Amniotic stem cell (primary cell): ENCODE measurements at regions not wholly inside any gene's neighbourhood (a gene's known extent, or its start where the extent isn't known, plus 50 kb on each side); places are given as distances from the start of the nearest gene placed in this dataset.
"Not testable (repeated sequence)": the region's sequence is repeated elsewhere in the genome, so short reads cannot be mapped to it uniquely, and the experiment has no call there.

Experiments
- DNase-seq: peaks from one replicate; lab custom pipeline; 2025; lab: John Stamatoyannopoulos, UW

DNA sequence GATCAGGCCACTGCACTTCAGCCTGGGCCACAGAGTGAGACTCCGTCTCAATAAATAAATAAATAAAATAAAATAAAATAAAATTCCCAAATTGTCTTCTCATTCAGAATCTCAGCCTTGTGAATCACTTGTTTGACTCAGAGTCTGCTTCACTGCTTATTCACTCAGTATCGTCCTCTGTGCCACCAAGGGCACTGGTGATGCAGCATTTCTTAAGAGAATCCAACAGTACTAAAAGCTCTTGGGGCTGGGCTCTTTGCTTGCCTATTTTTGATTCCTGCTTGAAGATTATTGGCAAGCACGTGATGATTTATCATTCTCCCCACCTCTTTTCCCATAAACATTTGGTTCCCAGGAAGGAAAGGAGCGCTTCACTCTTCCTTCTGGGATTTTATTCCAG is 54.8 kb upstream of the HMGB1 start:
- no peak for DNase-seq

DNA sequence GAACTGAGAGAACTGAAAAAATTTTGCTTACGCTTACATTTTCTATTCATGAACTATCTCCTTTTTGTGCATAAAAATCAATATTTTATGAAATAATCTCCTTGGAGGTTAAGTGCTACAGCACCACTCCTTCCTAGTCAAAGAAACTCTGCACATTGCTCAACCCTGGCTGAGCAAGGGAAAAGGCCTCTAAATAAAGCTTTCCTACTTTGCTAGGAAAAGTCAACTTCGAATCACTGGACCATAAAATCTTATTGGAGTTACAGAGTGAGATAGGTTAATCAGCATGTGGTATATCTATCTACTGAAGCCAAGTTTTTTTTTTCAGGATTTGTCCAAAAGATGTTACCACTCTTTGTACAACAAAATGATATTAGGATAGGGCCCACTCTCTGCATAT is 57.5 kb upstream of the HMGB1 start:
- no peak for DNase-seq

DNA sequence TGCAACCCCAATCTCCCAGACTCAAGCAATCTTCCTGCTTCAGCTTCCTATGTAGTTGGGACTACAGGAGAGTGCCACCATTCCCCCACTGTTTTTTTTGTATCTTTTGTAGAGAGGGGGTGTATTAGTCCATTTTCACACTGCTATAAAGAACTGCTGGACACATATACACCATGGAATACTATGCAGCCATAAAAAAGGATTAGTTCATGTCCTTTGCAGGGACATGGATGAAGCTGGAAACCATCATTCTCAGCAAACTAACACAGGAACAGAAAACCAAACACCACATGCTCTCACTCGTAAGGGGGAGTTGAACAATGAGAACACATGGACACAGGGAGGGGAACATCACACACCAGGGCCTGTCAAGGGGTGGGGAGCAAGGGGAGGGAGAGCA is 58.1 kb upstream of the HMGB1 start:
- DNase-seq: not testable (repeated sequence)

DNA sequence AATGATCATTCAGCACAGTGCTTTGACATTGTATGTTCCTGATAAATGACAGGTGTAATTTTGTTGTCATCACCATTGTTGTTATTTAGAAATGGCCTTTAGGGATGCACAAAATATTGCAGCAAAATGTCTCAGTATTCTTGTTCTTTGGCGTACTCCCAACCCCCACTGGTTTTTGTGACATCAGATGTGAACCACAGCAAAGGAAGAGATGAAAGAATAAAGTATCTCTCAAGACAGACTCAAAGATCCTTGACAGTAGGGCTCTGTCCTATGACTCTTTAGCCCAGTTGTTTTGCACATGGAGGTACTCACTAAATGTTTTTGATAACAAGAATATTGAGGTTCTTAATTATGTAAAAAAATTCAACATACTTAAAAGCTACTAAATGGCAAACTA is 59.5 kb upstream of the HMGB1 start:
- DNase-seq: not testable (repeated sequence)

DNA sequence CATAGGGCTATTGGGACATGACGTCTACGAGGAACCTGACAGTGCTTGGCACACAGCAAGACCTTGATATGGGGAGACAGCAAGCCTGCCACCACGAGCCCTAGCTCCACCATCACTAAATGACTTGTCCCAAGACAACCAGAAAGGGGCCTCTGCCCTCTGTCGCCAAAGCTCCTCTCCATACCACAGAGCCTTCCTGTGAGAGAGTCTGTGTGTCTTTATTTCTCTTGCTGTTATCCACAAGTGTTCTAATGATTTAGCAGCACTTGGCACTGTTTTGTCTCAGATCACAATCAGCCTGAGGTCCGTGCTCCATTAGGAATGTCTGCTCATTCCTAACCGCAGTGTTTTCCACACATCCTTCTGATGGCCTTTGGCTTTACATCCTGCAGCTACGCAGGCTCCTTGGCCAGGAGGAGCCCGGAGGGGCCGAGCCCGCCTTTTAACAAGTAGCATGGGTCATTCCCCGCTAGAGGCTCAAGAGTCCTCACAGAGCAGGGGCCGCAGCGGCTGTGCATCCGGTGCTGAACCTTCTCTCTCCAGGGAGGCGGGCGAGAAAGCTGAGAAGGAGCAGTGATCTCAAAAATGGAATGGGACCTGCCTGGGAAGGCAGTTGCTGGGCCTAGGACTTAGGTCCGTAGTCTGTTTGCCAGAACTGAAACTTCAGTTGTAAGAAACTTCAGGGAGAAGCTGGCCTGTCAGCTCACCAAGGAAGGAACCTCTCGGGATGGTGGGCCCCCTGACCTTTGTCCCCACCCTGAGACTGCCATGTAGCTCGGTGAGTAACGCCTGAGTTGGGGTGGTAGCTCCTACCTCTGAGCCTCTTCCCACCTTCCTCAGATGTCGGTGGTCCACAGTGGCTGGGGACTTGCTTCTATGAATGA is 61.1 kb upstream of the HMGB1 start:
- no peak for DNase-seq

DNA sequence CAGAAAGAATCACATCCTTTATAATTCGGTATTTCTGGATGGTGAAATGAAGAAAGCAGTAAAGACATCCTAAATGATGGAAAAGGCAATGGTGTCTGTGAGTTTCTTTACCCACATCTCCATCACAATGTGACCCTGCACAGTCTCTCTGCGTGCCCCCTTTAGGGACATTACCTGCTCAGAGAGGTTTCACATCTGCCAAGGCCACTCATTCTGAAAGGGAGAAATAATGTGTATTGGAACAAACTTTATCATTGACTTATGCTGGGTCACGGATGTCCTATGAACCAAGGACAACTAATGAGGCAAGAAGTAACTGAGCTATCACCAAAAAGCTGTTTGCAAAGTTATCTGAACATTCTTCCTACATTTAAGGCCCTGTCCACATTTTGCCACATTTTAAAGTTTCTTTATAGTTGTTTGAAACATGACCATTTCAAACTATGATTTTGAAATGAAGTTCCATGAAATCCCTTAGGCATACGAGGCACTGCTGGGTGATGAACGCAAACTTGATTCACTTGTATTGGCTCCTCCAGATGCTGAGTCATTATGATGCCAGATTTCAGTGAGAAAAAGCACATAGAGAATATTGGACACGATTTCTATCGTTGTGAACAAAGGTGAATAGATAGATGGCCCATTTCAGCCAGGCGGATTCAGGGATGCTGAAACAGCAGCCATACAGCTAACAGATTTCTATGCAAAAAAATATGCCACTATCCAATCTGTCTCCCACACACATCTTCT is 63.5 kb upstream of the HMGB1 start:
- DNase-seq: no peak

DNA sequence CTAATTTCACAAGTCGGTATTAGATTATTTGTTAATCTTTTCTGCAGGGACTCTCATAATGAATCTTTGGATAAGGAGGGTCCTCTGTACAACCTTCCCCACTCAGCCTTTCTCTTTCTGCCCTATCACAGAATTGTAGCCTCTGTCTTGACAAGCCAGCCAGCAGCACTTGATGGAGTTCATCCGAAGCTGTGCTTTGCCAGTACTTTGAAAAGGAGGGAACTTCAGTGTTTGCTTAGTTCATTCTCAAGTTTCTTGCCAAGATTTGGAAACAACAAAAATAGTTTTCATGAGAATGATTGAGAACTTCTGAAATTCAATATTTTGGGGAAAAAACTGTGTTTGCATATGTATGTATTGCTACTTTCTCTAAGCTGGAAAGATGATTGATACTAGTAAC is 69.3 kb upstream of the HMGB1 start:
- DNase-seq: no peak

DNA sequence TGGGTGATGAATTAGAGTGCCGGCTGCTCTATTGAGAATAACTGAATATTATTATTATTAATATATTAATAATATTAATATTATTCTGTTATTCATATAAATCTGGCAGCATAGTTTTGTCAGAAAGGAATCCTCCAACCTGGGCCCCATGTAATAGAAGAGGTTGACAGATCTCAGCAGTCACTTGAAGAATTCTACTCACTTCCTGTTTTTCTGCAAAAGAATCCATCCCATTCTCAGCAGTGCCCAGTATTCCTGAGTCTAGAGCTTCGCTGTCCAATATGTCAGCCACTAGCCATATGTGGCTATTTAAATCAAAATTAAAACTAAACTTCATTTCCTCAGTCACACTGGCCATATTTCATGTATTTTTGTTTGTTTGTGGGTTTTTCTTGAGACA is 72.4 kb upstream of the USPL1 start:
- no peak for DNase-seq

DNA sequence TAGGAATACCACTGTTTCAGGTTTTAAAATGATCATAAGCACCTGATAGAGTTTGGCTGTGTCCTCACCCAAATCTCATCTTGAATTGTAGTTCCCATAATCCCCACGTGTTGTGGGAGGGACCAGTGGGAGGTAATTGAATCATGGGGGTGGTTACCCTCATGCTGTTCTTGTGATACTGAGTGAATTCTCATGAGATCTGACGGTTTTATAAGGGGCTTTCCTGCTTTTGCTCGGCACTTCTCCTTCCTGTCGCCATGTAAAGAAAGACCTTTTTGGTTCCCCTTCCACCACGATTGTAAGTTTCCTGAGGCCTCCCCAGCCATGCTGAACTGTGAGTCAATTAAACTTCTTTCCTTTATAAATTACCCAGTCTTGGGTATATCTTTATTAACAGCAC is 69.7 kb upstream of the USPL1 start:
- DNase-seq: not testable (repeated sequence)

DNA sequence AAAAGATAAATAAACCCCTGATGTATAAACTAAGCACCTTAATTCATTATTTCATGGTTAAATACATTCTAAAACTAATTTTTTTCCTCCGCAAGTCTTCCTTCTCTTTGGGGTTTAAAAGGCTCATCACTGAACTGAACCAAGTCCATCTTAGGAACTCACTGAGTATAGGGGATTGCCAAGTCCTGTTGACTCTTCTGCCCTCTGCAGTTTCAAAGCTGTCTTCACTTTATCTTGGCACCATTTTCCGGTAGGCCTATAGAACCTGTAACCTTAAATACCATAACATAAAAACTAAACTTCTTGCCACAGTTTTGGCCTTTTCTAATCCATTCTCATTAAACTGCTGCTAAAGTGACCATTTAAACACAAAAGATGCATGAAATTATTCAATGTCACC is 66.5 kb upstream of the USPL1 start:
- peak; percentile 3 for DNase-seq

DNA sequence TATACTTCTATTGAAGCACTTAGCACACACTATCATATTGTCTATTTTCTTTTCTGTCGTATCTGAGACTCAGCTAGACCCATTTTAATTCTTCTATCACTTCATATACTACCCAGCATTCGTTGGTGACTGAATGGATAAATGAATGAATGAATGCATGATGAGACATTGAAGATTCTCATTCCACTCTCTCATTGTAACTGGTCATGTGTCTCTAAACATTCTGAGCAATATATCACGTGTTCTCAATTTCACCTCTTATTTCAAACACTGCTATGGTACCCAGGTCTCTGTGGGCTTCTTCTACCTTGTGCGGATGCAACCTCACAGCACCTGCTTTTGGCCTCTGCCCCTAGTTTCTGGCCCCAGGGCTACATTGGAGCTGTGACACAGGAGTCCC is 65.2 kb upstream of the USPL1 start:
- DNase-seq: no peak

DNA sequence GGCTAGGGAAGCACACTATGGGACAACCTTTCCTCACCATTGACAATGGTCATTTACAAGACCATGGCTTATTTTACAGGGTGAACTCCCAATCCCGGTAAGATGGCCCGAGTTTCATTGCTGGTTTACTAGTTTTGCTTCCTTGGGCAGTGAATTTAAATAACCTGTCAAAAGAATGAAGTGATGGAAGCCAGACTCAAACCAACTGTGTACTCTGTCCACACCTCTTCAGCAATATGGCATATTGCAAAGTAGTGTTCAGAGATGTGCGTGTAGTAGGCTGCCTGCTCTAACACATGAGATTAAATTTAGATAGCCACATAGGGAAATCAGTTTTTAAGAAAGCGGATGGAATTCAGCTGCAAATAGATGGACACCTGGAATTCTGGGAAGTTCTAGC is 58.4 kb upstream of the USPL1 start:
- DNase-seq: no peak

DNA sequence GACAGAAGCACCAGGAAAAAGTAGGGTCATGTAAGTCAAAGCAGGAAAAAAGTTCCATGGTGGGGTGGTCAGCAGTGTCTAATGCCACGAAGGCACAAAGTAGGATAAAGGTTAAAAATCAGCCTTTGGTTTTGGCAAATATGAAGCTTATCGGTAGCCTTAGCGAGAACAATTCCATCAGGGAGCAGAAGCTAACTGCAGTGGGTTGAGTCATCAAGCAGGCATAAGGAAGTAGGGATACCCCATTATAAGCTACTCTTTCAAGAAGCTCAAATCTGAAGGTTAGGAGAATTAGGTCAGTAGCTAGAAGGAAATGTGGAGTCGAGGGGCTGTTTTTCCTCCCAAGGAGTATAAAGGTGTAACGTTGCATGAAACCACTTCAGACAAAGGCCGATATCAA is 57.5 kb upstream of the USPL1 start:
- no peak for DNase-seq

DNA sequence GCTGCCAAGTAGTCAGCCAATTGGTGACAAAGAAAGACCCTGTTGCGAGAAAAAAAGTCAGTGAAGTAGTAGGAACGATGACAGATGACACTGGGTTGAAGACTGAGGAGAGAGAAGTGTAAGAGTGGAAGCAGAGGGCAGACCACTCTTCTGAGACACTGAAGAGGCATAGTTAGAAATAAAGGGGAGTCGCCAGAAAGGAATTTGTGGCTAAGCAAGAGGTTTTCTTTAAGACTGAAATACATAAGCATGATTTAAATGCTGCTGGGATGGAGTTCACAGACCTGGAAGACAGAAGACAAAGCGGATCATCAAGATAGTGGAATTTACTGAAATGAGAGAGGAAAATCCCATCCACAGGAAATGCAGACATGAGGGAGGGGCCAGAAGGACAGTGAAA is 56.2 kb upstream of the USPL1 start:
- no peak for DNase-seq

DNA sequence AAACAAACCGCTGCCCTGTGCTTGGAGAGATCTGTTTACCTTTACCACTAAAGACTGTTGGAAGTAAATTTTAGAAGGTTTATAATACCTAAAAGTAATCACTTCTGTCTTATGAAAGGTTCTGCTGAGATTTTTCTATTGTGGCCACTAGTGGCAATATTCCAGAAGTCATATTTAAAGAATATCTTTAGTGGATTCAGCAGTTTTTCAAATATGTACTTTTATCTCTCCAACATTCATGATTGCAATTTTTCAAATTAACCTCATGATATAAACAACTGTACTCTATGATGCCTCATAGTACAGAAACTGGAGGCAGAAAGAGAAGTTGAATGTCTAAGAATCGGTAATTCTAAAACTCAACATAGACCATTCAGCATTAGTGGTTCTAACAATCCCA is 53.2 kb upstream of the USPL1 start:
- no peak for DNase-seq

DNA sequence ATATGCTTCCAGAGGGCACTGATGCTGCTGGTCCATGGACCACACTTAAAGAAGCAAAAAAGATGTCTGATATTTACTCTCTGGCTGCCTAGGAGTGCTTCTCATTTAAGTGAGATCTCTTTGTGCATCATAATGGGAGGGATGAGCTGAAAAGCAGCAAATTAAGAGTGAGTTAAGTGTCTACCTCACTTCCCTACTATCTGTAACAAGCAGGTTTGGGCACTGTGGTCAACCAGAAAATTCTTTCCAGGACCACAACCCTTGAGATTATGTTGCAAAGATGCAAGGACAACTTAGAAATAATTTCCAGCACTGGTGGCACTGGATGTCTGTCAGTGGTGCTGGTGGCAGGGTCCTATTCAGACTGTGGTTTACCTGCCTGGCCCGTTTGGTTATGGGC is 52.1 kb upstream of the USPL1 start:
- DNase-seq: no peak

DNA sequence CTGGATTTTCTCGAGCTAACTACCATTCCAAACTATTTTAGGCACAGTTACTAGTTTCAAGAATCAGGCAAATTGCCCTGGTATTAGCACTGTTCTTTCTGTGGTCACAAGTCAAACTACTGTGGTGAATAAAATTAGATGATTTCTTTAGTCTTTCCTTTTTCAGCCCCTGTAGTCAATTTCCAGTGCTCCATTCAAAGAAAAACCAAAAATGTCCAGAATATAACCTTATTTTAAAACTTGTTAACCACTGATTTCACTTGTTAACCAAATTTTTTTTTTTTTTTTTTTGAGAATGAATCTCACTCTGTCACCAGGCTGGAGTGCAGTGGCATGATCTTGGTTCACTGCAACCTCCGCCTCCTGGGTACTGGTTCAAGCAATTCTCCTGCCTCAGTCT is 50.6 kb upstream of the USPL1 start:
- no peak for DNase-seq
